GM12878 (cell line): ENCODE measurements at regions not wholly inside any gene's neighbourhood (a gene's known extent, or its start where the extent isn't known, plus 50 kb on each side); places are given as distances from the start of the nearest gene placed in this dataset.

Experiments
- ATAC-seq: fragments of 200-7000 bp; cut with Tn5 transposase; 3 replicates; pipeline ENCODE4 v1.9.1; 2020; ENCODE audit warnings: mild to moderate bottlenecking, moderate library complexity
- BruUV-seq: library from RNA; stranded (reverse); fragments of 400-500 nt; replicated peaks from 2 replicates; lab custom pipeline; 2021; lab: Mats Ljungman, UMichigan
- CTCF ChIA-PET: fragments of 300-600 bp; sonication (Branson Sonifier 250); formaldehyde crosslinking; extraction: SDS; loops from one replicate; lab custom pipeline; 2021; ENCODE audit warnings: inconsistent platforms; lab: Yijun Ruan, JAX
- POLR2A ChIA-PET: fragments of 350-600 bp; formaldehyde crosslinking; extraction: SDS; loops from one replicate; lab custom pipeline; 2021; ENCODE audit warnings: inconsistent platforms; lab: Charles Lee
- RAD21 ChIA-PET: fragments of 300-600 bp; sonication (Branson Sonifier 250); formaldehyde crosslinking; loops from one replicate; lab custom pipeline; 2023; ENCODE audit warnings: antibody characterized with exemption; ENCODE audit not compliant: unreplicated experiment; lab: Charles Lee
- SMC1A ChIA-PET: fragments of 300-600 bp; sonication (Branson Sonifier 250); formaldehyde crosslinking; loops from one replicate; lab custom pipeline; 2023; ENCODE audit not compliant: unreplicated experiment, uncharacterized antibody; lab: Charles Lee
- DNase-seq: peaks from one replicate; pipeline ENCODE4 v3.0.0-alpha.2; 2011; ENCODE audit warnings: low read depth, low spot score
- FAIRE-seq: peaks from 3 replicates; lab custom pipeline; 2011; peaks lifted over from hg19 to GRCh38; lab: Jason Lieb, UNC
- H2AFZ ChIP-seq: 2 replicates; pipeline ENCODE4 v1.6.0; 2011; ENCODE audit warnings: low read depth, low read length, control low read depth; ENCODE audit not compliant: control insufficient read depth
- H3K27ac ChIP-seq: 2 replicates; pipeline ENCODE4 v1.5.1; 2011; ENCODE audit warnings: control low read depth; ENCODE audit not compliant: control insufficient read depth, insufficient read depth
- H3K27me3 ChIP-seq, 2 experiments: replicated peaks in 1 of 2; 2 replicates each; pipeline versions ENCODE4 v1.6.0 to v1.6.1; 2011; ENCODE audit warnings: low read length in 1 of 2; ENCODE audit not compliant: control insufficient read depth in 2 of 2, insufficient read depth in 2 of 2
- H3K36me3 ChIP-seq, 2 experiments: 2 replicates each; pipeline ENCODE4 v1.5.1; 2011; ENCODE audit warnings: low read length in 1 of 2; ENCODE audit not compliant: control insufficient read depth in 2 of 2, insufficient read depth in 2 of 2
- H3K4me1 ChIP-seq: 2 replicates; pipeline ENCODE4 v1.6.1; 2011; ENCODE audit warnings: mild to moderate bottlenecking, low read length, moderate library complexity, mixed read lengths; ENCODE audit not compliant: control insufficient read depth, insufficient read depth
- H3K4me2 ChIP-seq: 2 replicates; pipeline ENCODE4 v1.6.0; 2011; ENCODE audit warnings: control low read depth; ENCODE audit not compliant: control insufficient read depth, insufficient read depth
- H3K4me3 ChIP-seq: fragments of 200-600 bp; sonication (generic); 2 replicates; pipeline ENCODE4 v1.5.1; 2016
- H3K79me2 ChIP-seq: 2 replicates; pipeline ENCODE4 v1.6.0; 2011; ENCODE audit warnings: low read length; ENCODE audit not compliant: control insufficient read depth, insufficient read depth
- H3K9ac ChIP-seq: 2 replicates; pipeline ENCODE4 v1.8.0; 2011; ENCODE audit warnings: low read length, control low read depth, mixed read lengths; ENCODE audit not compliant: control insufficient read depth, insufficient read depth
- H3K9me3 ChIP-seq: replicated peaks from 3 replicates; pipeline ENCODE4 v1.5.1; 2011; ENCODE audit warnings: mild to moderate bottlenecking, low read length; ENCODE audit not compliant: control insufficient read depth, insufficient read depth
- H4K20me1 ChIP-seq: 2 replicates; pipeline ENCODE4 v1.6.0; 2011; ENCODE audit not compliant: control insufficient read depth, insufficient read depth
- EZH2 ChIP-seq: IDR thresholded peaks from 2 replicates; pipeline ENCODE4 v1.6.1; 2012; ENCODE audit warnings: low read depth, mild to moderate bottlenecking, control low read depth, inconsistent platforms, low read length, borderline replicate concordance; ENCODE audit not compliant: control insufficient read depth
- RB1 ChIP-seq: fragments of 450-650 bp; formaldehyde crosslinking; IDR thresholded peaks from 2 replicates; pipeline ENCODE4 v1.6.1; 2017; ENCODE audit warnings: mild to moderate bottlenecking, borderline replicate concordance
- RCOR1 ChIP-seq: conservative IDR thresholded peaks from 2 replicates; pipeline ENCODE4 v1.6.1; 2012; ENCODE audit warnings: low read depth, low read length, improper control_type of control experiment
- RFX5 ChIP-seq: IDR thresholded peaks from 2 replicates; pipeline ENCODE4 v1.6.1; 2011; ENCODE audit warnings: low read depth, low read length, improper control_type of control experiment
- SMARCA5 ChIP-seq: fragments of 450-650 bp; IDR thresholded peaks from 2 replicates; pipeline ENCODE4 v1.6.1; 2017; ENCODE audit warnings: mild to moderate bottlenecking
- ZBTB11 ChIP-seq: fragments of 450-650 bp; formaldehyde crosslinking; IDR thresholded peaks from 2 replicates; pipeline ENCODE4 v1.5.0; 2022; ENCODE audit warnings: mild to moderate bottlenecking, missing genetic modification characterization
- WGBS: methylation state at CpG from one replicate; pipeline ENCODE4 v1.1.6; 2016; ENCODE audit warnings: low lambda C conversion rate; ENCODE audit not compliant: insufficient replicate concordance, insufficient coverage; ENCODE audit errors: missing lambda C conversion rate; 5-methylcytosine and 5-hydroxymethylcytosine counted together
- in situ Hi-C: fragments of 300-500 bp; cut with MboI; formaldehyde crosslinking; loops from 9 replicates; pipeline ENCODE4 v1.14.3; 2018; ENCODE audit warnings: mixed read lengths
- intact Hi-C: fragments of 100-400 bp; cut with micrococcal nuclease; formaldehyde crosslinking; loops from one replicate; pipeline ENCODE4 v1.14.2; 2022; ENCODE audit not compliant: unreplicated experiment

GRCh38 chr7:131145026-131145425 is 182.7 kb upstream of the MKLN1 start:
- no peak for ATAC-seq
- no peaks in the 10 kb centered on the region for H3K36me3 ChIP-seq
- TF ChIP-seq RFX5 (no peak), ZBTB11 (CRISPR knock-in tag) (no peak), RB1 (no peak), SMARCA5 (no peak), EZH2 (no peak), RCOR1 (no peak)
- no peaks in the 10 kb centered on the region for H3K4me1 ChIP-seq
- no peak overlapping the region for H3K9ac ChIP-seq
- H3K27me3 ChIP-seq = no peaks in the 10 kb centered on the region
- H3K9me3 ChIP-seq = no peaks in the 10 kb centered on the region; the same call in 2 of the 3 replicates
- no peak for FAIRE-seq
- ChIA-PET RAD21 (no interaction called here), SMC1A (interaction anchor here (1.0 kb wide), 1 partner anchor 10 kb away, joined by 4 read pairs; no protein-coding TSS in a partner anchor), CTCF (interaction anchor here (0.6 kb wide), 1 partner anchor 199 kb away, joined by 3 read pairs; no protein-coding TSS in a partner anchor), POLR2A (no interaction called here)
- intact Hi-C loops (no loop called here), in situ Hi-C loops (no loop called here)
- no peak overlapping the region for H3K27ac ChIP-seq
- BruUV-seq = no TSS peak
- H2AFZ ChIP-seq = no peak overlapping the region
- H3K4me2 ChIP-seq = no peak overlapping the region
- no peak overlapping the region for H3K4me3 ChIP-seq
- H3K79me2 ChIP-seq = no peaks in the 10 kb centered on the region
- WGBS = 85% methylated on average over 8 of the region's 8 CpGs
- no peak for DNase-seq
- no peaks in the 10 kb centered on the region for H4K20me1 ChIP-seq
